ENCODE measurements at regions not wholly inside any gene's neighbourhood (a gene's known extent, or its start where the extent isn't known, plus 50 kb on each side); places are given as distances from the start of the nearest gene placed in this dataset.
"Not testable (repeated sequence)": the region's sequence is repeated elsewhere in the genome, so short reads cannot be mapped to it uniquely, and the experiment has no call there.

- ATAC-seq; DNase-seq; H3K27ac Mint-ChIP-seq; H3K4me3 Mint-ChIP-seq; H3K4me1 Mint-ChIP-seq; H3K9me3 Mint-ChIP-seq (ENCODE audit: low read depth); H3K27me3 Mint-ChIP-seq; H3K36me3 Mint-ChIP-seq: not testable (repeated sequence)
- CTCF ChIA-PET: interaction anchor here (1.1 to 9.7 kb wide), 2 partner anchors 143 to 148 kb away, joined by 3 to 113 read pairs; no protein-coding TSS in a partner anchor
Measured at GRCh38 chr12:64552510-64552909, 57.8 kb upstream of the RASSF3 start.

DNA sequence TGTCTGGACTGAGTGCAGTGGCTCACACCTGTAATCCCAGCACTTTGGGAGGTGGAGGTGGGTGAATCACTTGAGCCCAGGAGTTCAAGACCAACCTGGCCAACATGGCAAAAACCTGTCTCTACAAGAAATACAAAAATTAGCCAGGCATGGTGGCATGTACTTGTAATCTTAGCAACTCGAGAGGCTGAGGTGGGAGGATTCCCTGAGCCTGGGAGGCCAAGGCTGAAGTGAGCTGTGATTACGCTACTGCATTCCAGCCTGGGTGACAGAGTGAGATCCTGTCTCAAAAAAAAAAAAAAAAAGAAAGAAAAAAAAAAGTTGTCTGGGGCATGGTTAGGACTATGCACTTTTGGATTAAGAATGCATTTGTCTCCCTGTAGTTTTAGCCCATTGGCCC, 56.6 kb upstream of the RASSF3 start:
- CTCF ChIA-PET: interaction anchor here (1.9 kb wide), 1 partner anchor 144 kb away, joined by 5 read pairs; no protein-coding TSS in a partner anchor
- H3K4me1 Mint-ChIP-seq; H3K9me3 Mint-ChIP-seq (ENCODE audit: low read depth): not testable (repeated sequence)

DNA sequence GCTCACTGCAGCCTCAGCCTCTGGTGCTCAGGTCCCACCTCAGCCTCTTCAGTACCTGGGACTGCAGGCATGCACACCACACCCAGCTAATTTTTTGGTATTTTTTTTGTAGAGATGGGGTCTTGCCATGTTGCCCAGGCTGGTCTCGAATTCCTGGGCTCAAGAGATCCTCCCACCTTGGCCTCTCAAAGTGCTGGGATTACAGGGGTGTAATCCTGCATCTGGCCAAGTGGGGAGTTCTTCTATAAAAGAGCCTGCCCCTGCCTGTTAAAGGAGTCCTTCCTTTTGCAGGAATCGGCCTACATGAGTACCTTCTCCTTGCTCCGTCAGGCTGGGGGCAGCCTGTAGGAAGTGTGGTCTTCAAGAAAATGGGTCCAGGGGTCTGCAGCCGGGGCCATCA, 54.1 kb upstream of the RASSF3 start:
- CTCF ChIA-PET: interaction anchor here (1.7 kb wide), 1 partner anchor 142 kb away, joined by 5 read pairs; no protein-coding TSS in a partner anchor
- H3K4me3 Mint-ChIP-seq: no peak overlapping the region
- no peaks in the 10 kb centered on the region for H3K27me3 Mint-ChIP-seq
- no peaks in the 10 kb centered on the region for H3K36me3 Mint-ChIP-seq
- H3K9me3 Mint-ChIP-seq (ENCODE audit: low read depth): no peaks in the 10 kb centered on the region
- ATAC-seq (no peak), DNase-seq (no peak)
- no peaks in the 10 kb centered on the region for H3K4me1 Mint-ChIP-seq
- no peak overlapping the region for H3K27ac Mint-ChIP-seq

More for the DNA sequence above, 56.6 kb upstream of the RASSF3 start:
- H3K27ac Mint-ChIP-seq, ATAC-seq, H3K4me3 Mint-ChIP-seq, DNase-seq, H3K36me3 Mint-ChIP-seq, H3K27me3 Mint-ChIP-seq: not testable (repeated sequence)

GRCh38 chr12:64558754-64559153, 51.5 kb upstream of the RASSF3 start:
- Mint-ChIP-seq H3K4me3 (no peak overlapping the region), H3K27me3 (no peaks in the 10 kb centered on the region), H3K9me3 (ENCODE audit: low read depth) (no peaks in the 10 kb centered on the region), H3K4me1 (no peaks in the 10 kb centered on the region), H3K27ac (no peak overlapping the region), H3K36me3 (no peaks in the 10 kb centered on the region)
- DNase-seq: no peak
- ATAC-seq: no peak
- CTCF ChIA-PET: no interaction called here

DNA sequence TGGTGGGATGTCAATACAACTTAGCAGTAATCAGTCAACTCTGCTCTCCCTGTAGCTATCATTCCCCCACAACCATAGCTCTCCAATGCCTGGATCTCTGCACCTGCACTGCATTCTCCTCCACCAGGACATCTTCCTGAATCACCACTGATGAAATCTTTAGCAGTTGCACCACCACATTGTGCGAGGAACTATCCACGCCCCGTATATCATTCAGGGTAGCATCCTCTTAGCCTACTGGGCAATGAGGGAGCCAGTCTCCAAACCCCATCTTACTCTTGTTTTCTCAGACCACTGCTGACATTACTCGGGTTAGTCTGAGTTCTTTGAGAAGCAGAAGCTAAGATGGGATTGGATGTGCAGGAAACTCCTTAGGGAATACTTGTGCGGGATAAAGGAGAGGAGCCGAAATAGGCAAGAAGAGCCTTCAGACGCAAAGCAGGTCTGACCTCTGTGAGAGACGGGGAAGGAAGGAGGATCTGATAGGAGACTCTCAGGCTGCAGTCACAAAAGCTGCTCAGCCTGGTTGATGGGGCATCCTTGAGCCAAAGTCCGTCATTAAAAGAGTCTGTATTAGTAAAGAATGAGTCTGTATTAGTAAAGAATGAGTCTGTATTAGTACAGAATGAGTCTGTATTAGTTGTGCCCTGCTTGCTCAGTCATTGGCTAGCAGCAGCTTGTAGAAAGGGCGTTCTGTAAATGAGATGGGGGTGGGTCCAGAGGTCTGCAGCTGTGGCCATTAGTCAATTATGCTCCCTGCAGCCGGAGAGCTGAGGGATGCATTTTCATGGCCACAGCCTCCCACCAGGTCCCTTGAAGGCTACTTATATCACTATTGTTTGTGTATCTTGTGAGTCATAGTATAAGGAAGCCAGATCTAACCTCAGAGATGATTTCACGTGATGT, 49.6 kb upstream of the RASSF3 start:
- no peaks in the 10 kb centered on the region for H3K27me3 Mint-ChIP-seq
- no peaks in the 10 kb centered on the region for H3K4me1 Mint-ChIP-seq
- H3K27ac Mint-ChIP-seq: no peak overlapping the region
- H3K4me3 Mint-ChIP-seq: no peak overlapping the region
- CTCF ChIA-PET: interaction anchor here (0.6 to 3.3 kb wide), 5 partner anchors 11 to 726 kb away, joined by 4 to 16 read pairs (median 6); no protein-coding TSS in a partner anchor
- ATAC-seq: no peak
- no peaks in the 10 kb centered on the region for H3K9me3 Mint-ChIP-seq (ENCODE audit: low read depth)
- H3K36me3 Mint-ChIP-seq: no peaks in the 10 kb centered on the region
- no peak for DNase-seq

All from activated CD8-positive, alpha-beta memory T cell treated with anti-CD3 and anti-CD28 coated beads, Interleukin-2, amount 10 ng/mL, durations not matched to agents 7 days and 5 days (primary cell).